MM.1S (cell line): ENCODE measurements at regions not wholly inside any gene's neighbourhood (a gene's known extent, or its start where the extent isn't known, plus 50 kb on each side); places are given as distances from the start of the nearest gene placed in this dataset.

Source experiments
- CTCF ChIP-seq: fragments of 300-600 bp; sonication (generic); IDR thresholded peaks from 2 replicates; pipeline ENCODE4 v1.5.1; 2016; ENCODE audit warnings: antibody characterized with exemption, low read length, mixed read lengths
- EZH2phosphoT487 ChIP-seq: fragments of 300-600 bp; sonication (generic); IDR thresholded peaks from 2 replicates; pipeline ENCODE4 v1.6.1; 2018; ENCODE audit warnings: antibody characterized with exemption, low read length

- TF ChIP-seq EZH2phosphoT487, result no peak
- no peak for TF ChIP-seq CTCF
Measured at GRCh38 chr2:208980321-208980720, 443.5 kb upstream of the MAP2 start.
